Ishikawa (cell line): ENCODE measurements at regions not wholly inside any gene's neighbourhood (a gene's known extent, or its start where the extent isn't known, plus 50 kb on each side); places are given as distances from the start of the nearest gene placed in this dataset.

ENCODE experiments used
- CEBPB ChIP-seq: IDR thresholded peaks from 2 replicates; pipeline ENCODE4 v1.6.1; 2012
- CREB1 ChIP-seq: IDR thresholded peaks from 2 replicates; pipeline ENCODE4 v1.6.1; 2012; ENCODE audit warnings: low read depth
- EGR1 ChIP-seq: IDR thresholded peaks from 2 replicates; pipeline ENCODE4 v1.6.1; 2012
- EP300 ChIP-seq: IDR thresholded peaks from 2 replicates; pipeline ENCODE4 v1.6.1; 2012; ENCODE audit warnings: borderline replicate concordance
- FOXM1 ChIP-seq: IDR thresholded peaks from 2 replicates; pipeline ENCODE4 v1.6.1; 2012; ENCODE audit warnings: low read depth, borderline replicate concordance
- MAX ChIP-seq: IDR thresholded peaks from 2 replicates; pipeline ENCODE4 v1.6.1; 2012
- NFIC ChIP-seq: IDR thresholded peaks from 2 replicates; pipeline ENCODE4 v1.6.1; 2012
- RAD21 ChIP-seq: IDR thresholded peaks from 2 replicates; pipeline ENCODE4 v1.6.1; 2012; ENCODE audit warnings: low read depth
- REST ChIP-seq: IDR thresholded peaks from 2 replicates; pipeline ENCODE4 v1.6.1; 2012; ENCODE audit warnings: low read depth, mild to moderate bottlenecking
- TAF1 ChIP-seq: IDR thresholded peaks from 2 replicates; pipeline ENCODE4 v1.6.1; 2012; ENCODE audit warnings: low read depth, mild to moderate bottlenecking
- TCF12 ChIP-seq: IDR thresholded peaks from 2 replicates; pipeline ENCODE4 v1.6.1; 2012; ENCODE audit warnings: low read depth
- TEAD4 ChIP-seq: IDR thresholded peaks from 2 replicates; pipeline ENCODE4 v1.6.1; 2012
- USF1 ChIP-seq: IDR thresholded peaks from 2 replicates; pipeline ENCODE4 v1.6.1; 2012
- YY1 ChIP-seq: IDR thresholded peaks from 2 replicates; pipeline ENCODE4 v1.6.1; 2012; ENCODE audit warnings: low read depth
- ZBTB7A ChIP-seq: IDR thresholded peaks from 2 replicates; pipeline ENCODE4 v1.6.1; 2012; ENCODE audit warnings: low read depth

- TF ChIP-seq CEBPB: no peak
- TF ChIP-seq REST: no peak
- no peak for TF ChIP-seq ZBTB7A
- no peak for TF ChIP-seq EGR1
- TF ChIP-seq TCF12: no peak
- TF ChIP-seq NFIC: no peak
- no peak for TF ChIP-seq FOXM1
- TF ChIP-seq RAD21: no peak
- TF ChIP-seq EP300: no peak
- no peak for TF ChIP-seq MAX
Observed at GRCh38 chr5:167638816-167639215, 652.6 kb upstream of the WWC1 start.

- TF ChIP-seq MAX: no peak
Observed at GRCh38 chr5:167639273-167639672, 652.2 kb upstream of the WWC1 start.

GRCh38 chr5:167639766-167640165 is 651.7 kb upstream of the WWC1 start:
- TF ChIP-seq YY1 (no peak), MAX (no peak), NFIC (no peak), REST (no peak), EP300 (no peak), EGR1 (no peak), ZBTB7A (no peak), TCF12 (no peak), CREB1 (no peak), USF1 (no peak), FOXM1 (no peak), RAD21 (no peak), TEAD4 (no peak), TAF1 (no peak), CEBPB (no peak)

- TF ChIP-seq FOXM1 (no peak), TEAD4 (no peak), TCF12 (no peak), REST (no peak), EGR1 (no peak), TAF1 (no peak), RAD21 (no peak), CEBPB (no peak), EP300 (no peak), YY1 (no peak), MAX (no peak), USF1 (no peak), NFIC (no peak), CREB1 (no peak), ZBTB7A (no peak)
Observed at GRCh38 chr5:167642181-167642580, 649.3 kb upstream of the WWC1 start.
